A549 (cell line): ENCODE measurements at regions not wholly inside any gene's neighbourhood (a gene's known extent, or its start where the extent isn't known, plus 50 kb on each side); places are given as distances from the start of the nearest gene placed in this dataset.

Experiments
- CEBPB ChIP-seq, 2 experiments: fragments of >200 bp in 1 of 2; sonication (Bioruptor Twin) in 1 of 2; formaldehyde crosslinking in 1 of 2; IDR thresholded peaks; 2 replicates each; pipeline ENCODE4 v1.6.1; 2012 to 2016
- CHD2 ChIP-seq: fragments of 150-350 bp; IDR thresholded peaks from 2 replicates; pipeline ENCODE4 v1.6.1; 2014; ENCODE audit warnings: low read length; ENCODE audit not compliant: partially characterized antibody
- CTCF ChIP-seq: fragments of >200 bp; sonication (Bioruptor Twin); formaldehyde crosslinking; IDR thresholded peaks from 3 replicates; pipeline ENCODE4 v1.5.1; 2016
- ELK1 ChIP-seq: fragments of 150-350 bp; IDR thresholded peaks from 2 replicates; pipeline ENCODE4 v1.6.1; 2014; ENCODE audit warnings: low read depth, mild to moderate bottlenecking, low read length
- EP300 ChIP-seq, 2 experiments: fragments of >200 bp; sonication (Bioruptor Twin); formaldehyde crosslinking; IDR thresholded peaks; 2 replicates in 1 of 2; 3 replicates in 1 of 2; pipeline ENCODE4 v1.6.1; 2016 to 2017
- HMGXB4 ChIP-seq: fragments of 250-450 bp; sonication (Bioruptor Pico); IDR thresholded peaks from 2 replicates; pipeline ENCODE4 v1.5.0; 2021; ENCODE audit warnings: mild to moderate bottlenecking, moderate library complexity, borderline replicate concordance
- POLR2A ChIP-seq: IDR thresholded peaks from 2 replicates; pipeline ENCODE4 v1.6.1; 2012; ENCODE audit warnings: mild to moderate bottlenecking, low read length
- RAD21 ChIP-seq, 2 experiments: fragments of >200 bp in 1 of 2; sonication (Bioruptor Twin) in 1 of 2; formaldehyde crosslinking in 1 of 2; IDR thresholded peaks in 1 of 2; conservative IDR thresholded peaks in 1 of 2; 2 replicates in 1 of 2; 3 replicates in 1 of 2; pipeline ENCODE4 v1.6.1; 2012 to 2018; ENCODE audit warnings: inconsistent platforms in 1 of 2
- SREBF2 ChIP-seq: fragments of 450-650 bp; IDR thresholded peaks from 2 replicates; pipeline ENCODE4 v1.6.1; 2014; ENCODE audit warnings: mild to moderate bottlenecking, moderate library complexity
- TF ChIP-seq, protein P1 (sequence below): fragments of 450-650 bp; IDR thresholded peaks from 2 replicates; pipeline ENCODE4 v1.6.1; 2014; ENCODE audit warnings: antibody characterized with exemption
- TF ChIP-seq, protein P2 (sequence below): fragments of 200-600 bp; sonication (generic); IDR thresholded peaks from 2 replicates; pipeline ENCODE4 v1.6.1; 2016; ENCODE audit warnings: antibody characterized with exemption, mild to moderate bottlenecking, moderate library complexity

GRCh38 chr9:7324152-7324598 is 475.4 kb downstream of the DMAC1 start:
- TF ChIP-seq POLR2A = no peak
- no peak for TF ChIP-seq HMGXB4 (CRISPR knock-in tag)
- TF ChIP-seq CTCF = no peak
- no peak for TF ChIP-seq EP300 (IDR thresholded peaks at IDR 0.05)
- TF ChIP-seq, protein P1, sequence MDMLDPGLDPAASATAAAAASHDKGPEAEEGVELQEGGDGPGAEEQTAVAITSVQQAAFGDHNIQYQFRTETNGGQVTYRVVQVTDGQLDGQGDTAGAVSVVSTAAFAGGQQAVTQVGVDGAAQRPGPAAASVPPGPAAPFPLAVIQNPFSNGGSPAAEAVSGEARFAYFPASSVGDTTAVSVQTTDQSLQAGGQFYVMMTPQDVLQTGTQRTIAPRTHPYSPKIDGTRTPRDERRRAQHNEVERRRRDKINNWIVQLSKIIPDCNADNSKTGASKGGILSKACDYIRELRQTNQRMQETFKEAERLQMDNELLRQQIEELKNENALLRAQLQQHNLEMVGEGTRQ = no peak
- TF ChIP-seq, protein P2, sequence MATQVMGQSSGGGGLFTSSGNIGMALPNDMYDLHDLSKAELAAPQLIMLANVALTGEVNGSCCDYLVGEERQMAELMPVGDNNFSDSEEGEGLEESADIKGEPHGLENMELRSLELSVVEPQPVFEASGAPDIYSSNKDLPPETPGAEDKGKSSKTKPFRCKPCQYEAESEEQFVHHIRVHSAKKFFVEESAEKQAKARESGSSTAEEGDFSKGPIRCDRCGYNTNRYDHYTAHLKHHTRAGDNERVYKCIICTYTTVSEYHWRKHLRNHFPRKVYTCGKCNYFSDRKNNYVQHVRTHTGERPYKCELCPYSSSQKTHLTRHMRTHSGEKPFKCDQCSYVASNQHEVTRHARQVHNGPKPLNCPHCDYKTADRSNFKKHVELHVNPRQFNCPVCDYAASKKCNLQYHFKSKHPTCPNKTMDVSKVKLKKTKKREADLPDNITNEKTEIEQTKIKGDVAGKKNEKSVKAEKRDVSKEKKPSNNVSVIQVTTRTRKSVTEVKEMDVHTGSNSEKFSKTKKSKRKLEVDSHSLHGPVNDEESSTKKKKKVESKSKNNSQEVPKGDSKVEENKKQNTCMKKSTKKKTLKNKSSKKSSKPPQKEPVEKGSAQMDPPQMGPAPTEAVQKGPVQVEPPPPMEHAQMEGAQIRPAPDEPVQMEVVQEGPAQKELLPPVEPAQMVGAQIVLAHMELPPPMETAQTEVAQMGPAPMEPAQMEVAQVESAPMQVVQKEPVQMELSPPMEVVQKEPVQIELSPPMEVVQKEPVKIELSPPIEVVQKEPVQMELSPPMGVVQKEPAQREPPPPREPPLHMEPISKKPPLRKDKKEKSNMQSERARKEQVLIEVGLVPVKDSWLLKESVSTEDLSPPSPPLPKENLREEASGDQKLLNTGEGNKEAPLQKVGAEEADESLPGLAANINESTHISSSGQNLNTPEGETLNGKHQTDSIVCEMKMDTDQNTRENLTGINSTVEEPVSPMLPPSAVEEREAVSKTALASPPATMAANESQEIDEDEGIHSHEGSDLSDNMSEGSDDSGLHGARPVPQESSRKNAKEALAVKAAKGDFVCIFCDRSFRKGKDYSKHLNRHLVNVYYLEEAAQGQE = no peak
- no peak for TF ChIP-seq CHD2
- TF ChIP-seq RAD21 (conservative IDR thresholded peaks at IDR 0.05 in 1 of 2, IDR thresholded peaks at IDR 0.05 in 1 of 2) = no peak
- TF ChIP-seq SREBF2 = no peak
- no peak for TF ChIP-seq ELK1
- TF ChIP-seq CEBPB (IDR thresholded peaks at IDR 0.05) = no peak
